ENCODE measurements at regions not wholly inside any gene's neighbourhood (a gene's known extent, or its start where the extent isn't known, plus 50 kb on each side); places are given as distances from the start of the nearest gene placed in this dataset.

GRCh38 chr12:89895591-89895990 lies 187.0 kb upstream of the ATP2B1 start:
- no peak for DNase-seq

GRCh38 chr12:89895101-89895500 lies 186.5 kb upstream of the ATP2B1 start:
- no peak for DNase-seq

- no peak for DNase-seq
These were observed 185.5 kb upstream of the ATP2B1 start for GRCh38 chr12:89893972-89894706.

- DNase-seq: no peak
These were observed 183.8 kb upstream of the ATP2B1 start for GRCh38 chr12:89892436-89892835.

GRCh38 chr12:89891933-89892332 lies 183.3 kb upstream of the ATP2B1 start:
- DNase-seq: no peak

- no peak for DNase-seq
These were observed 181.5 kb upstream of the ATP2B1 start for GRCh38 chr12:89890161-89890560.

- DNase-seq: no peak
These were observed 180.4 kb upstream of the ATP2B1 start for GRCh38 chr12:89889062-89889461.

- no peak for DNase-seq
These were observed 176.3 kb upstream of the ATP2B1 start for GRCh38 chr12:89884952-89885351.

- DNase-seq: no peak
These were observed 175.8 kb upstream of the ATP2B1 start for GRCh38 chr12:89884416-89884898.

- DNase-seq: no peak
These were observed 175.2 kb upstream of the ATP2B1 start for GRCh38 chr12:89883630-89884389.

GRCh38 chr12:89882792-89883191 lies 174.2 kb upstream of the ATP2B1 start:
- no peak for DNase-seq

GRCh38 chr12:89882050-89882449 lies 173.4 kb upstream of the ATP2B1 start:
- DNase-seq: no peak

GRCh38 chr12:89880690-89881350 lies 172.2 kb upstream of the ATP2B1 start:
- no peak for DNase-seq

- no peak for DNase-seq
These were observed 171.1 kb upstream of the ATP2B1 start for GRCh38 chr12:89879766-89880165.

- no peak for DNase-seq
These were observed 170.3 kb upstream of the ATP2B1 start for GRCh38 chr12:89878950-89879349.

GRCh38 chr12:89878327-89878726 lies 169.7 kb upstream of the ATP2B1 start:
- DNase-seq: no peak

GRCh38 chr12:89877671-89878070 lies 169.0 kb upstream of the ATP2B1 start:
- no peak for DNase-seq

GRCh38 chr12:89877136-89877535 lies 168.5 kb upstream of the ATP2B1 start:
- no peak for DNase-seq

GRCh38 chr12:89875809-89876208 lies 167.2 kb upstream of the ATP2B1 start:
- DNase-seq: no peak

GRCh38 chr12:89875225-89875624 lies 166.6 kb upstream of the ATP2B1 start:
- DNase-seq: no peak

- no peak for DNase-seq
These were observed 165.5 kb upstream of the ATP2B1 start for GRCh38 chr12:89874146-89874545.

- DNase-seq: no peak
These were observed 165.1 kb upstream of the ATP2B1 start for GRCh38 chr12:89873745-89874144.

GRCh38 chr12:89872922-89873630 lies 164.4 kb upstream of the ATP2B1 start:
- no peak for DNase-seq

Measured in AML-193 (cell line).